HL-60 (cell line): ENCODE measurements at regions not wholly inside any gene's neighbourhood (a gene's known extent, or its start where the extent isn't known, plus 50 kb on each side); places are given as distances from the start of the nearest gene placed in this dataset.
"Not testable (repeated sequence)": the region's sequence is repeated elsewhere in the genome, so short reads cannot be mapped to it uniquely, and the experiment has no call there.

ENCODE experiments used
- DNase-seq, 2 experiments: peaks; one replicate each; pipeline ENCODE4 v3.0.0-alpha.2; 2010 to 2020; ENCODE audit warnings: low read depth in 1 of 2, low spot score in 1 of 2
- H3K27ac ChIP-seq: fragments of 250-450 bp; sonication (Bioruptor Pico); replicated peaks from 2 replicates; pipeline ENCODE4 v1.5.1; 2020; ENCODE audit warnings: mild to moderate bottlenecking, moderate library complexity
- H3K27me3 ChIP-seq: fragments of 250-450 bp; sonication (Bioruptor Pico); 2 replicates; pipeline ENCODE4 v1.5.1; 2021; ENCODE audit warnings: mild to moderate bottlenecking, moderate library complexity; ENCODE audit not compliant: insufficient read depth, poor library complexity, severe bottlenecking
- H3K4me3 ChIP-seq: replicated peaks from 2 replicates; pipeline ENCODE4 v1.5.1; 2011; ENCODE audit warnings: mild to moderate bottlenecking, control low read depth, low read length; ENCODE audit not compliant: insufficient read depth
- CTCF ChIP-seq: IDR thresholded peaks from one replicate; pipeline ENCODE4 v1.5.1; 2011; ENCODE audit warnings: low read length, control low read depth, inconsistent platforms; ENCODE audit not compliant: insufficient read depth
- GABPA ChIP-seq: IDR thresholded peaks from 2 replicates; pipeline ENCODE4 v1.6.1; 2012; ENCODE audit warnings: low read depth
- POLR2AphosphoS5 ChIP-seq: IDR thresholded peaks from 2 replicates; pipeline ENCODE4 v1.6.1; 2012; ENCODE audit warnings: low read depth
- REST ChIP-seq: IDR thresholded peaks from 2 replicates; pipeline ENCODE4 v1.6.1; 2012; ENCODE audit warnings: low read depth; ENCODE audit not compliant: insufficient replicate concordance
- SPI1 ChIP-seq: IDR thresholded peaks from 2 replicates; pipeline ENCODE4 v1.6.1; 2012; ENCODE audit warnings: low read depth, mild to moderate bottlenecking, borderline replicate concordance

- TF ChIP-seq REST (no peak), CTCF (no peak), GABPA (no peak), POLR2AphosphoS5 (no peak), SPI1 (no peak)
- Histone ChIP-seq H3K4me3 (no peak overlapping the region), H3K27ac (no peak overlapping the region), H3K27me3 (no peaks in the 10 kb centered on the region)
- no peak for DNase-seq
Observed at GRCh38 chr1:188652678-188653077, 1823.9 kb downstream of the PLA2G4A start.

- not testable (repeated sequence) for H3K27ac ChIP-seq, H3K27me3 ChIP-seq, H3K4me3 ChIP-seq, DNase-seq
Observed at GRCh38 chr1:188655966-188656365, 1821.7 kb downstream of the BRINP3 start.

GRCh38 chr1:188660572-188660971 is 1817.1 kb downstream of the BRINP3 start:
- Histone ChIP-seq H3K27ac (no peak overlapping the region), H3K27me3 (no peaks in the 10 kb centered on the region), H3K4me3 (no peak overlapping the region)
- no peak for DNase-seq
- TF ChIP-seq GABPA (no peak), REST (no peak), CTCF (no peak), POLR2AphosphoS5 (no peak), SPI1 (no peak)

- Histone ChIP-seq H3K27ac (no peak overlapping the region), H3K27me3 (no peaks in the 10 kb centered on the region), H3K4me3 (no peak overlapping the region)
- no peak for DNase-seq
- TF ChIP-seq POLR2AphosphoS5 (no peak), GABPA (no peak), SPI1 (no peak), REST (no peak), CTCF (no peak)
Observed at GRCh38 chr1:188665477-188665876, 1812.2 kb downstream of the BRINP3 start.
